ENCODE measurements at regions not wholly inside any gene's neighbourhood (a gene's known extent, or its start where the extent isn't known, plus 50 kb on each side); places are given as distances from the start of the nearest gene placed in this dataset.

GRCh38 chr10:57943701-57944100 lies 324.0 kb downstream of the IPMK start:
- no peak for TF ChIP-seq CTCF (IDR thresholded peaks at IDR 0.05; ENCODE audit: low read length, missing control alignments)
- no peak for DNase-seq (ENCODE audit: low read depth)
- H3K4me3 ChIP-seq (replicated peaks; ENCODE audit: low read depth, low read length) = no peak overlapping the region

GRCh38 chr10:57925045-57925444 lies 342.6 kb downstream of the IPMK start:
- no peak for TF ChIP-seq CTCF (IDR thresholded peaks at IDR 0.05; ENCODE audit: low read length, missing control alignments)
- DNase-seq (ENCODE audit: low read depth) = no peak
- H3K4me3 ChIP-seq (replicated peaks; ENCODE audit: low read depth, low read length) = no peak overlapping the region

DNA sequence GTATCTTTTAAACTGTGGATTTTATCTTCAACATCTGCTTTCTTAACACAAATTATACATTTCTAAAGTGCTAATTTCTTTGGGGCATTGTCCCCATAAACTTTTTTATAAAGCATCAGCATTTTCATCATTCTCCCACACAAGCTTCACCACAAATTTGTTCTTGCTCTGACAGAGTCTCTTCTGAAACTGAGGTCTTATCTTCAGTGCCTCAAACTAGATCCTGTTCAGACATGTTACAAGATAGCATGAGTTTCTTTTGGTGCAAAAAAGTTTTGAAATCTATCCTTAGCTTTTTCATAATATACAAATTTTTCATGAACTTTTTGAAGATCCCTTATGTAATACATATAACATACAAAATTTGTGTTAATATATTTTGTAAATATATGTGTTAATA lies 346.6 kb downstream of the IPMK start:
- no peak overlapping the region for H3K4me3 ChIP-seq (replicated peaks; ENCODE audit: low read depth, low read length)
- no peak for TF ChIP-seq CTCF (IDR thresholded peaks at IDR 0.05; ENCODE audit: low read length, missing control alignments)
- no peak for DNase-seq (ENCODE audit: low read depth)

DNA sequence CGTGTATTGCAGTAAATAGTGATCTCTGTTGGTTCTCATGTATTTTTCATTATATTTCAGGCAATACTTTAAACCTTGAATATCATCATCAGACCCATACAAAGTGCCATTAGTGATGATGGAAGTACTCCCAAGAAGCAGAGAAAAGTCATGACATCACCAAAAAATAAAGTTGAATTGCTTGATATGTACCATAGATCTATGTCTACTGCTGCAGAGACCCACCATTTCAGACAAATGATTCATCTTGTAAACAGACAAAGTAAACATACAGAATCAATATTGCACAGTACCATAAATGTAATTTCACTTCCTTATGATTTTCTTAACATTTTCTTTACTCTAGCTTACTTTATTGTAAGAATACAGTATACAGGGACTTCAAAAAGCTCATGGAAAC lies 347.8 kb downstream of the IPMK start:
- DNase-seq (ENCODE audit: low read depth) = no peak
- H3K4me3 ChIP-seq (replicated peaks; ENCODE audit: low read depth, low read length) = no peak overlapping the region
- no peak for TF ChIP-seq CTCF (IDR thresholded peaks at IDR 0.05; ENCODE audit: low read length, missing control alignments)

DNA sequence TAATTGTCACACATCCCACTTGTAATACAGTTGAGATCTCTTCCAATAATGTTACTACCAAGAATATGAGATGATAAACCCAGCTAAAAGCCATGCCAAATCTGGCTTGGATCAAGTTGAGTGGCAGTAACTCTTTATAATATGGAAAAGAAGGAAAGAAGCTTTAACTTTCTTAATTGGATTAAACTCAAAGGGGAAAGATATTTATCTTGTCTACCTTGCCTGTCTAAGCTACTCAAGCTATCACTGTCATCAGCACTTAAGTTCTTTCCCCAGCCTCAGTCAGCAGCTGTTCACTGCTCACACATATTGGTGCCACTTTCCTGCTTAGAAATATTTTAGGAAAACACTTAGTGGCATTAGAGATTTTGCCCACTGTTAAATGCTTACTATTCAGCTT lies 350.7 kb downstream of the IPMK start:
- no peak overlapping the region for H3K4me3 ChIP-seq (replicated peaks; ENCODE audit: low read depth, low read length)
- no peak for DNase-seq (ENCODE audit: low read depth)
- TF ChIP-seq CTCF (IDR thresholded peaks at IDR 0.05; ENCODE audit: low read length, missing control alignments) = no peak

DNA sequence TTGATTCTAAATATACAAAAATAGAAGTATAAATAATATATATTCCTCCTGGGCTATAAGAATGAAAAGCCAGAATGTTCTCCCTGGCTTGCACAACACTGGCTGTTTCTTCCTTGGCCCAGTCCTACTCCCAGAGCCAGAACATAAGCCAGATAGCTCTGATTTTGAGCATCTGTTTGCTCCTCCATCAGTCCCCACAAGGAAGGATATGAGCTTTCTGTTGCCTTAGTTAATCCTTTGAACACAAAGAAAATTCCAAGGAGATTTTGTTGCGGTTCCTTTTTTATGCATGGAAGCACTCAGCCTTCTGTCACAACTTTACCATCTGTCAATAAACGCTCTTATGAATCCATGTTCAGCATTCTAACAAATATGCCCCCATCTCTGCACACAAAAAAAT lies 361.8 kb downstream of the IPMK start:
- no peak for TF ChIP-seq CTCF (IDR thresholded peaks at IDR 0.05; ENCODE audit: low read length, missing control alignments)
- no peak for DNase-seq (ENCODE audit: low read depth)
- no peak overlapping the region for H3K4me3 ChIP-seq (replicated peaks; ENCODE audit: low read depth, low read length)

GRCh38 chr10:57905010-57905409 lies 362.7 kb downstream of the IPMK start:
- no peak overlapping the region for H3K4me3 ChIP-seq (replicated peaks; ENCODE audit: low read depth, low read length)
- TF ChIP-seq CTCF (IDR thresholded peaks at IDR 0.05; ENCODE audit: low read length, missing control alignments) = no peak
- DNase-seq (ENCODE audit: low read depth) = no peak
